ENCODE measurements at regions not wholly inside any gene's neighbourhood (a gene's known extent, or its start where the extent isn't known, plus 50 kb on each side); places are given as distances from the start of the nearest gene placed in this dataset.

GRCh38 chr18:1732143-1732542 lies 827.5 kb downstream of the ADCYAP1 start:
- TF ChIP-seq CREB5 (CRISPR knock-in tag; IDR thresholded peaks at IDR 0.05; ENCODE audit: low read depth) = no peak
- no peak for TF ChIP-seq ZFP30 (CRISPR knock-in tag; IDR thresholded peaks at IDR 0.05)
- no peak for TF ChIP-seq ZFP3 (CRISPR knock-in tag; IDR thresholded peaks at IDR 0.05)
- no peak for TF ChIP-seq OSR1 (CRISPR knock-in tag; IDR thresholded peaks at IDR 0.05)
- TF ChIP-seq, protein P1, sequence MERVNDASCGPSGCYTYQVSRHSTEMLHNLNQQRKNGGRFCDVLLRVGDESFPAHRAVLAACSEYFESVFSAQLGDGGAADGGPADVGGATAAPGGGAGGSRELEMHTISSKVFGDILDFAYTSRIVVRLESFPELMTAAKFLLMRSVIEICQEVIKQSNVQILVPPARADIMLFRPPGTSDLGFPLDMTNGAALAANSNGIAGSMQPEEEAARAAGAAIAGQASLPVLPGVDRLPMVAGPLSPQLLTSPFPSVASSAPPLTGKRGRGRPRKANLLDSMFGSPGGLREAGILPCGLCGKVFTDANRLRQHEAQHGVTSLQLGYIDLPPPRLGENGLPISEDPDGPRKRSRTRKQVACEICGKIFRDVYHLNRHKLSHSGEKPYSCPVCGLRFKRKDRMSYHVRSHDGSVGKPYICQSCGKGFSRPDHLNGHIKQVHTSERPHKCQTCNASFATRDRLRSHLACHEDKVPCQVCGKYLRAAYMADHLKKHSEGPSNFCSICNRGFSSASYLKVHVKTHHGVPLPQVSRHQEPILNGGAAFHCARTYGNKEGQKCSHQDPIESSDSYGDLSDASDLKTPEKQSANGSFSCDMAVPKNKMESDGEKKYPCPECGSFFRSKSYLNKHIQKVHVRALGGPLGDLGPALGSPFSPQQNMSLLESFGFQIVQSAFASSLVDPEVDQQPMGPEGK (CRISPR knock-in tag; IDR thresholded peaks at IDR 0.05; ENCODE audit: borderline replicate concordance) = no peak
- no peak for TF ChIP-seq SNAI2 (CRISPR knock-in tag; IDR thresholded peaks at IDR 0.05)
- no peak for TF ChIP-seq ZNF565 (CRISPR knock-in tag; conservative IDR thresholded peaks at IDR 0.05; ENCODE audit: low read depth)
- no peak for TF ChIP-seq ZC3H10 (CRISPR knock-in tag; IDR thresholded peaks at IDR 0.05)
- TF ChIP-seq CSDC2 (CRISPR knock-in tag; IDR thresholded peaks at IDR 0.05) = no peak
- TF ChIP-seq POU6F1 (CRISPR knock-in tag; IDR thresholded peaks at IDR 0.05; ENCODE audit: borderline replicate concordance, low read depth) = no peak
- TF ChIP-seq TOX (CRISPR knock-in tag; IDR thresholded peaks at IDR 0.05; ENCODE audit: borderline replicate concordance) = no peak
- no peak for TF ChIP-seq RARB (CRISPR knock-in tag; IDR thresholded peaks at IDR 0.05)
- no peak for TF ChIP-seq GLIS3 (CRISPR knock-in tag; IDR thresholded peaks at IDR 0.05)
- no peak for TF ChIP-seq ARNTL (CRISPR knock-in tag; IDR thresholded peaks at IDR 0.05; ENCODE audit: borderline replicate concordance, low read depth)
- TF ChIP-seq ZNF8 (CRISPR knock-in tag; IDR thresholded peaks at IDR 0.05) = no peak
- no peak for ATAC-seq

- TF ChIP-seq ISL1 (CRISPR knock-in tag; IDR thresholded peaks at IDR 0.05) = no peak
- no peak for TF ChIP-seq TOX (CRISPR knock-in tag; IDR thresholded peaks at IDR 0.05; ENCODE audit: borderline replicate concordance)
- TF ChIP-seq ARNTL (CRISPR knock-in tag; IDR thresholded peaks at IDR 0.05; ENCODE audit: borderline replicate concordance, low read depth) = no peak
- TF ChIP-seq ZNF70 (CRISPR knock-in tag; IDR thresholded peaks at IDR 0.05) = no peak
- no peak for TF ChIP-seq POU6F1 (CRISPR knock-in tag; IDR thresholded peaks at IDR 0.05; ENCODE audit: borderline replicate concordance, low read depth)
- TF ChIP-seq CSRNP3 (CRISPR knock-in tag; IDR thresholded peaks at IDR 0.05) = no peak
- no peak for TF ChIP-seq SNAI2 (CRISPR knock-in tag; IDR thresholded peaks at IDR 0.05)
- TF ChIP-seq, protein P1 (CRISPR knock-in tag; IDR thresholded peaks at IDR 0.05; ENCODE audit: borderline replicate concordance) = no peak
- TF ChIP-seq ZFP30 (CRISPR knock-in tag; IDR thresholded peaks at IDR 0.05) = no peak
- no peak for TF ChIP-seq TSHZ2 (CRISPR knock-in tag; IDR thresholded peaks at IDR 0.05)
- TF ChIP-seq ZNF565 (CRISPR knock-in tag; conservative IDR thresholded peaks at IDR 0.05; ENCODE audit: low read depth) = no peak
- TF ChIP-seq RARB (CRISPR knock-in tag; IDR thresholded peaks at IDR 0.05) = no peak
- no peak for TF ChIP-seq ESRRG (CRISPR knock-in tag; IDR thresholded peaks at IDR 0.05)
- TF ChIP-seq CREB5 (CRISPR knock-in tag; IDR thresholded peaks at IDR 0.05; ENCODE audit: low read depth) = no peak
- TF ChIP-seq CSDC2 (CRISPR knock-in tag; IDR thresholded peaks at IDR 0.05) = no peak
- ATAC-seq = no peak
Measured at GRCh38 chr18:1746131-1746530, 825.2 kb downstream of the METTL4 start.

Measured in SK-N-SH treated with all-trans-retinoic acid at 6 μM for 48 hours (cell line).